Activated CD8-positive, alpha-beta memory T cell treated with anti-CD3 and anti-CD28 coated beads, Interleukin-2, amount 50 U/mL, for 48 hours (primary cell): ENCODE measurements at regions not wholly inside any gene's neighbourhood (a gene's known extent, or its start where the extent isn't known, plus 50 kb on each side); places are given as distances from the start of the nearest gene placed in this dataset.
A peak's percentile ranks its signal among the peaks of the same experiment; 100 is the strongest.
"Not testable (repeated sequence)": the region's sequence is repeated elsewhere in the genome, so short reads cannot be mapped to it uniquely, and the experiment has no call there.

Experiments used
- DNase-seq: peaks from one replicate; pipeline ENCODE4 v3.0.0-alpha.2; 2020

DNA sequence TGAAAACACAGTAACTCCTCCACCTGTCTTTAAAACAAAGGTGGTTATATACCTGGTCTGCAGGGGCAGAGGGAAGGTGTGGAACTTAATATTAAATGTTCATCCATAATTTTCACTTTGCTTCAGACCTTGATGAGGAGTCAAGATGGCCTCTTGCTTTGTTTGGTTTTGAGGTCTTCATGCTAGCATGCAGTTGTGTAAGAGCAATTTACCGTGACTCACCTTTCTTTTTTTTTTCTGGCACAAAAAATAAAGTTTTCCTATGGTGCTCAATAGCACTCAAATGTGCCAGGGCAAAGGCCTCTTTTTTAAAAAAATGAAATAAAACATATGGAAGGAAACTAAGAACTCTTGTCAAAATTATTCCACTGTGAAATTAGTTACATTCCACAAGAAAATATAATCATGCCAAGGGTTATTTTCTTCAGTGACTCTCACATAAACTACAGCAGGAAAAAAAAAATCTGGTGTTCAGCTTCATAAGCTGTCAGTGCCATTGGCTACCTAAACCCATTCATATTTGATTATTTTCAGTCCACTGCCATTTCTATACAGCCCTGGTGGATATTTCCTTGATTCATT, 128.2 kb downstream of the SLC7A11 start:
- no peak for DNase-seq

GRCh38 chr4:138112890-138113289, 129.3 kb downstream of the SLC7A11 start:
- DNase-seq = not testable (repeated sequence)

DNA sequence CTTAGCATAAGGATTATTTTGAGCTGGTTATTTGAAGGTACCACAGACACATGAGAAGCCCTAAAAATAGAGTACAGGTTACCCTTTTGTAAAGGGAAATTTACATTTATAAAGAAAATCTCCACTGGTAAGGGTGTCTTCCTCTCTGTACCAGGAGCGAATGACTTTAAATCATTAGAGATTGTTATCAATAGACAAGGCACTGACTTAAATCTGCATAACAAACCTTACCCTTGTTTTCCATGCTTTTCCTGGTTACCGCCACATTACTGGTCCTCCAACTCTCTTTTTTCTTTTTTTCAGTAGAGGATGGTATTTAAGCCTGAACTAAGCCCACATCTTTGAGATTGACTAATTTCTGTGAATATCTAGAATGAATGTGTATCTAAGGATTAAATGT, 129.8 kb downstream of the SLC7A11 start:
- no peak for DNase-seq

GRCh38 chr4:138111462-138112000, 130.6 kb downstream of the SLC7A11 start:
- DNase-seq = no peak

DNA sequence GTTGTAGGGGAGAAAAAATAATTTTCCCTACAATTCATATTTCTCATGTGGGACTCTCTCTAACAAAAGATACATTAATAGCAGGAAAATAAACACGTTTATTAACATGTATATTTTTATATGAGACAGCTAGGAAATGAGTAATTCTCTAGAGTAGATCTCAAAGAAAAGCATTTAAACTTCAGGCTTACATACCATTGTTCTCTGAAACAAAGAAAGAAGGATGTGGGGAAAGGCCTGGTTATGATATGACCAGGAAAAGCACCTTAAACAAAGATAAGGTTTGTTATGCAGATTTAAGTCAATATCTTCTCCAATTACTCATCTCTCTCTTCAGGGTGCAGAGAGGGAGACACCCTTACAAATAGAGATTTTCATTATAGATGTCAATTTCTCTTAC, 131.3 kb downstream of the SLC7A11 start:
- no peak for DNase-seq

DNA sequence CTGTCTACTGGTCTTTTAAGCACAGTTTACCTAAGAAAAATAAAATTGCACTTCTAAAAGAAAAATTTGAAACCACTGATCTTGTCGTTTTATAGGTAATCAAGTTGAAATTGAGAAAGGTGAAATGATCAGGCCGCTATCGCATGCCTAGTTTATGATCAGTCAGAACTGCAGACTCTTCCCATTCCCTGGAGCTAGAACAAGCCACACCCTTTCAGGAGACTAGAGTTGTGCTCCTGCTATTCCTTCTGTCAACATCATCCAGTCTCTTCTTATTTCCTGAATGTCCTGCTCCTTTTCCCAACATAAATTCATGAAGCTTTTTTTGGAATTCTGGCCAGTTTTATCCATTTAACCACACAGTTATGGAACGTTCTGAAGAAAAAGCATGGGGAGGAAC, 135.1 kb downstream of the SLC7A11 start:
- no peak for DNase-seq

DNA sequence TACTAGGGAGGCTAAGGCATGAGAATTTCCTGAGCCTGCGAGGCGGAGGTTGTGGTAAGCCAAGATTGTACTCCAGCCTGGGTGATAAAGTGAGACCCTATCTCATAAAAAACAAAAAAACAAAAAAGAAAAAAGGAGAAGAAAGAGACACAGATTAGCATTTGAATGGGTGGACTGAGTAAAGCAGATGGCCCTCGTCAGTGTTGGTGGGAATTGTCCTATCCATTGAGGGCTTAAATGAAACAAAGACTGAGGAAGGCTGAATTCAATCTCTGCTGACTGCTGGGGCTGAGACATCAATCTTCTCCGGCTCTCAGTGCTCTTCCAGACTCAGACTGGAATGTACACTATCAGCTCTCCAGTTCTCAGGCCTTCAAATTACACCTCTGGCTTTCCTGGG, 136.8 kb downstream of the SLC7A11 start:
- DNase-seq = no peak

DNA sequence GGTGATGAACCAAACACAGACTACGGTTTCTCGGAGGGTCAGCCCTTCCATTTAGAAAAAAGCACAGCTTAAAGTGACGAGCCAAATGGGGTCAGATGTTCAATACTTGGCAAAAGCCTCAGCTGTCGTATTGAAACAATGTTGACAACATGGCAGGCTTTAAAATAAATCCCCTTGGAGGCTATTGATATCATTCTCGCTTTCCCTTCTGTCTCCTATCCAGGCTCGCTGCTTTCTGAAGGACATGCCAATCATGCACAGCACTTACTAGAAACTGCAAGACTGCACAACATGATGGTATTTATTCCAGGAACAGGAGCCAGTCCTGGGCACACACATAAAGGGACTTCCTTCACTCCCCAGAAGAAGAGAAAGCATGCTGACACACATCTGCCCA, 137.9 kb downstream of the SLC7A11 start:
- DNase-seq = no peak

- DNase-seq = no peak
These were observed 138.4 kb downstream of the SLC7A11 start for GRCh38 chr4:138103597-138104283.

GRCh38 chr4:138099385-138099784, 142.8 kb downstream of the SLC7A11 start:
- no peak for DNase-seq

DNA sequence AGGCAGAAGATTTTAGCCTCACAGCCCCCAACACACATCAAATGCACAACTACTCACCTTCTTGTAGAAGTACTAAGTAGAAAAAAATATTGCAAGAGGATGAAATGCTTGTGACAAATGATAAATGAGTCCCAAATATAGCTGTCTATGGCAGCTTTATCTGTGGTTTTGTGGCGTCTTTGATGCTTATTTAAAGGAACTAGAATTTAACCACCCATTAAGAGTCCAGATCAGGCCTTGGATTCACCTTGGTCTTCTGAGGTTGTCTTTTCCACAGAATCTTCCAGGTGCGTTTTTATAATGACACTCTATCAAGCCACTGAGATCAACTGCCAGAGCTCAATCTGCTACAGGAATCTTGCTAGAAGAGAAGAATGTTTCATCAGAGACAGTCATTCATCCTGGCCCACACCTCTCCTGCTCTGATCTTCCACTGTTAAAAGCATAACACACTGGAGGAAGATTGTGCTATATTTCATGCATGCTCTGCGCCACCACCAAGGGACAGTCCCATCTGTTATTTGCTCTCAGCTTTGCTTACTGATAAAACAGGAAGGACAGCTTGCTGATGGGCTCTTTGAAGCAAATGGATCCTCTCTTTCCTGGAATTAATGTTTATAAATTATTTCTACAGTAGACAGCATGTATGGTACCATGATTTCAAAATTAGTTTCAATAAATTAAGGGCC, 144.1 kb downstream of the SLC7A11 start:
- no peak for DNase-seq

DNA sequence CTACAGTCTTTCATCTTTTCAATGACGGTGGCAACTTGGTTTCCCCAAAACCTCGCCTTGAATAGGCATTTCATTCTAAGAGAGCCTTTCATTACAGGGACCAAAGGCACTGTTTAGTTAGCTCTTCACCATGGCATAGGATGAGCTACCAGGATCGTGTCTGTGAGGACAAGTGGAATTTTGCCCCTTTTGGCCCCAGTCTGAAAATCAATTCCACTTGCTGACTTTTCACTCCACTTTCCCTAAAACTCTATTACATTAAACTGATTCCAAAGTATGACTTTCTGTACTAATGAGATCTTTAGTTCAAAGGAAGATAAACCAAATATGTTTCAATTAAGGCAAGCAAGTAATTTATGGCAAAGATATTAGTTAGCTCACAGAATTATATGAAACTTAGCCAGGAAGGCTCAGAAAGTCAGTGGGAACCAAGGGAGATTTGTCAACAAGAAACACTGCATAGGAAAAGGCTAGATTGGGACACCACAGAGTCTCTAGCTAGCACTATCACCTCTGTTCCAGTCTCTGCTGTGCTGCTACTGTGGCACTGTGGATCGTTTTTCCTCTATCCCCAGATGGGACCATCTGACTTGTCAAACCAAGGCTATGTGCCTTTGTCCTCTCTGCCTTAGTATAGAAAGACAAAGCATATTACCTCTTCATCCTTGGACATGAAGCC, 145.6 kb downstream of the SLC7A11 start:
- no peak for DNase-seq

DNA sequence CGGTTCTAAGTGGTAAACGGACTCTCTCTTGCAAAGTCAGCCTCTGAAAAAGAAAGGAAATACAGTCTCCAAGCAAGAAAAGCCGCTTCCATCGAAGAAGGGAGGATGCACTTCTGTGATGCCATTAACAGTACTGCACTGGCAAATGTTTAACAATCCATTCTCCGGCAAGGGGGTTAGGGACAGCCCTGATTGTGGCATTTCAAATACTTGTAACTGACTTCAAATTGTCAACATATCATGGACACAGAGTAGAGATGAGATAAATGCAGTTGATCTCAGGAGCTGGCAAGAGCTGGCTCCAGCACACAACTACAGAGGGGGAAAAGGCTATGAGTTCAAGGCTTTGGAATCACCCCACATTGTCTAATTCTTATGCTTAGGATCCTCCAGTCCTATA, 146.8 kb downstream of the SLC7A11 start:
- DNase-seq = no peak

GRCh38 chr4:138092060-138092459, 150.1 kb downstream of the SLC7A11 start:
- DNase-seq = no peak

DNA sequence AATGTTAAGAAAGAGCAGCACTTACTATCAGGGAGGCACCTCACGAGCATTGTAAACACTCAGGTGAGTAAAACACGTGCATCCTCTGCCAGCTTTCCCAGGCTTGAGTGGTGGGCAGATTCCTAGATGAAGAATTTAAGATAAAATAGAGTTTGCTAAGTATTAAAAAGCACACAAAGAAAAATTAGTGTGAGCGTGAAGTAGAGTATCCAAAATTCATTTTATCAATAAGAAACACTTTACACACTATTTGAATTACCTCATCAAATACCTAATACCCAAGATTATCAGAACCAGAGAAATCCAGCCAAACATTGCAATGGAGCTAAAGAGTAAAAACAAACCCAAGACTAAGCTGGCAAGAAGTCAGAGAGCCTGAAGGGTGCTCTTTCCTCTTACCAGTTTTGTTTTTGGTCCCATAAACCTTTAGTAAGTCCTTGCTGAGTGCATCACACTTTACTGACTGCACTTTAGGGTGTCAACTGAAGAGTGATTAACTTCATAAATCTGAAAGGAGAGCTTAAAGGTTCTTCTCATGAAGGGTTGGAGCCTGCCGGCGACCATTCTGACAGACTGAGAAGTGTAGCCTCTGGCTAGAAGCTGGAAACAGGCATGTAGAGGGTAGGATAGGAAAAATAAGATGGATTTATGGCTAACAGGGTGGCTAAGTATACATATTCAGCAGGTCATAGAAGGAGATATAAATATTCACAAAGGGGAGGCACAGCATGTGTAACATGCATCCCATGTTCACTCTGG, 151.1 kb downstream of the SLC7A11 start:
- no peak for DNase-seq

DNA sequence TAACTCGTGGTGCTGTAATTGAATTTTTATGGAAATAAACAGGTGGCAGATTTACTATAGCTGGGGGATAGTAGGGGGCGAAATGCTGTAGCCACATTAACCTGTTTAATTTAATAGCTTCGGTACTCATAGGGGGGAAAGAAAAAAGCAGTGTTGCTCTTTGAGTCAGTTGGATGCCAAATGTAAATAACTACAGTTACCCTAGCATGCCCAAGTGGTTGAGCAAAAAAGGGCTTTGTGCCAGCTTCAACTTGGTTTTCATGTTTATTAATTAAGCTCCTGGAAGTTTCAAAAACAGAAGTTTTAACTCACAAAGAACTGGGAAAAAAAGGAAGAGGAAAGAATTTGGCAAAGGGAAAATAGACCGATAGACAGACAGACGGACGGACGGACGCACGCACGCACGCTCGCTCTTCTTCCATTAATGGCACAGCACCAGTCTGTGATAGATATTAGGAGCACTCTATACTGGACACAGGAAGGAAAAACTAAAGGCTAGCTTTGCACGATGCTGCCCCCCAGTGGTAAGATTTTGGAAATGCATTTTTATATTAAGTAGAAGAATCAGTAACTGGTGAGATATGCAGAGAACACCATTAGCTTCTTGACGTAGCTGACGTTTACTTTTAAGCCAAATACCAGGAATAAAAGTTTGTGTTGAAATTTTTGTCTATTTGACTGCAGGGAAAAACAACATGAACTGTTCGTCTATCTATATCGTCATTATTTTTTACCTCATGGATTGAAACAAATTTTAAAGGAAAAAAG, 151.8 kb downstream of the SLC7A11 start:
- peak; percentile 58 for DNase-seq

DNA sequence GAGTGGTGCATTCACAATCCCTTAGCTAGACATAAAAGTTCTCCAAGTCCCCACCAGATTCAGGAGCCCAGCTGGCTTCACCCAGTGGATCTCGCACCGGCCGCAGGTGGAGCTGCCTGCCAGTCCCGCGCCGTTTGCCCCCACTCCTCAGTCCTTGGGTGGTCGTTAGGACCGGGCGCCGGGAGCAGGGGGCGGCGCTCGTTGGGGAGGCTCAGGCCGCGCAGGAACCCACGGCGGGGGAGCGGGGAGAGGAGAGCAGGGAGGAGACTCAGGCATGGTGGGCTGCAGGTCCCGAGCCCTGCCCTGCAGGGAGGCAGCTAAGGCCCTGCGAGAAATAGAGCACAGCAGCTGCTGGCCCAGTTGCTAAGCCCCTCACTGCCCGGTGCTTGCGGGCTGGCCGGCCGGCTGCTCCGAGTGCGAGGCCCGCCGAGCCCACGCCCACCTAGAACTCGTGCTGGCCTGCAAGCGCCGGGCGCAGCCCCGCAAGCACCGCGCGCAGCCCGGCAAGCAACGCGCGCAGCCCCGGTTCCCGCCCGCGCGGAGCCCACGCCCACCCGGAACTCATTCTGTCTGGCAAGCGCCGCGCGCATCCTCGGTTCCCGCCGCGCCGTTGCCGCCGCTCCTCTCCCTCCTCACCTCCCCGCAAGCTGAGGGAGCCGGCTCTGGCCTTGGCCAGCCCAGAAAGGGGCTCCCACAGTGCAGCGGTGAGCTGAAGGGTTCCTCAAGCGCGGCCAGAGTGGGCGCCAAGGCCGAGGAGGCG, 153.5 kb downstream of the SLC7A11 start:
- DNase-seq = no peak

GRCh38 chr4:138087066-138087719, 155.0 kb downstream of the SLC7A11 start:
- no peak for DNase-seq

GRCh38 chr4:138086611-138087041, 155.5 kb downstream of the SLC7A11 start:
- DNase-seq = no peak

DNA sequence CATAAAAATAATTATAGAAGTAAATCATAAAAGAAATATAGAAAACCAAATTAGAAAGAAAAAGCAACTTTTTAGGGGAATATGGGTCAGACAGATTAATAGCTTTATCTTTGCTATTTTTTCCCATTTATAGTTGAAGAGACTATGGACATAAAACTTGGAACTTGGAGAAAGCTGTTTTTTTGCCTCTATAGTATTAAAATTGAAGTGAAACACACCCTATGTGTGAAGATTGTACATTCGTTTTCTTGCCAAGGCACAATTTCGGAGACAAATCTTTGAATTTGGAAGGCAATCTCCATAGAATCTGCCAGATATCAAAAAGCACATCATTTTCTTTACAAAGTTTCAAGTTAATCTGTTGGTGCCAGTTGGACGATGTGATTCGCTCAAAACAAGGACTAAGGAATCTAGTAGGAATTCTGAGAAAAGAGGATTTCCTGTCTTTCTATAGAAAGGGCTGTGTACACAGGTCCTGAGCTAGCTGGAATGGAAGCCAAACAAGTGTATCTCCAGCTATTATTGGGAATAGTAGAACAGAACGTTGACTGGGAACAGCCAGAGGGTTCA, 156.3 kb downstream of the SLC7A11 start:
- DNase-seq = no peak
